Fibroblast of mammary gland (primary cell): ENCODE measurements at regions not wholly inside any gene's neighbourhood (a gene's known extent, or its start where the extent isn't known, plus 50 kb on each side); places are given as distances from the start of the nearest gene placed in this dataset.

ENCODE experiments used
- DNase-seq: peaks from one replicate; pipeline ENCODE4 v3.0.0-alpha.2; 2010; ENCODE audit warnings: low read depth
- H3K4me3 ChIP-seq: 2 replicates; pipeline ENCODE4 v1.5.1; 2011; ENCODE audit warnings: low read depth, mild to moderate bottlenecking, low read length, moderate library complexity; ENCODE audit not compliant: control insufficient read depth
- CTCF ChIP-seq: conservative IDR thresholded peaks from 2 replicates; pipeline ENCODE4 v1.5.1; 2011; ENCODE audit warnings: low read depth, low read length, inconsistent platforms; ENCODE audit not compliant: control insufficient read depth, insufficient read depth

GRCh38 chr6:104418839-104419238 is 440.9 kb downstream of the HACE1 start:
- no peak overlapping the region for H3K4me3 ChIP-seq
- no peak for DNase-seq
- no peak for TF ChIP-seq CTCF

- no peak for DNase-seq
- no peak for TF ChIP-seq CTCF
- H3K4me3 ChIP-seq, result no peak overlapping the region
Measured at GRCh38 chr6:104418125-104418524, 441.6 kb downstream of the HACE1 start.

DNA sequence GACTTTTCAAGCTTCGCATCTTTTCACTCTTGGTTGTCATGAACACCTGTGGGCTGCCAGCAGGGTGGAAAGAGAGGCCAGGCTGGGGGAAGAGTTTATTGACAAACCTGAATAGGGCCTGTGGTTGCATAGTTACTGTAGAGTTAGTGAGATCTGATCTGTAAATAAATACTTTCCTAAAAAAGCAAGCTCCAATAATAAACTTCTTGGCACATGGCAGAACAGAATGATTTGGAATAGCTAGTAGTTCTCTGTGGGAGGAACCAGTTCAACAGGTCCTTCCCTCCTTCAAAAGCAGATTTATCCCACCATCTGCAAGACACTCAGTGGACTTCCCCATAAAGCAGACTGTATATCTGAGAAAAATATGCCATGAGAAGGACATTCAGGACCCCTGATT is 445.0 kb downstream of the HACE1 start:
- DNase-seq, result no peak
- H3K4me3 ChIP-seq, result no peak overlapping the region
- no peak for TF ChIP-seq CTCF

- no peak for DNase-seq
- TF ChIP-seq CTCF, result no peak
- H3K4me3 ChIP-seq, result no peak overlapping the region
Measured at GRCh38 chr6:104413767-104414166, 446.0 kb downstream of the HACE1 start.

GRCh38 chr6:104411302-104411701 is 448.4 kb downstream of the HACE1 start:
- no peak for TF ChIP-seq CTCF
- DNase-seq, result no peak
- H3K4me3 ChIP-seq, result no peak overlapping the region

- peak; percentile 37 for DNase-seq
- no peak overlapping the region for H3K4me3 ChIP-seq
- no peak for TF ChIP-seq CTCF
Measured at GRCh38 chr6:104409913-104410312, 449.8 kb downstream of the HACE1 start.

DNA sequence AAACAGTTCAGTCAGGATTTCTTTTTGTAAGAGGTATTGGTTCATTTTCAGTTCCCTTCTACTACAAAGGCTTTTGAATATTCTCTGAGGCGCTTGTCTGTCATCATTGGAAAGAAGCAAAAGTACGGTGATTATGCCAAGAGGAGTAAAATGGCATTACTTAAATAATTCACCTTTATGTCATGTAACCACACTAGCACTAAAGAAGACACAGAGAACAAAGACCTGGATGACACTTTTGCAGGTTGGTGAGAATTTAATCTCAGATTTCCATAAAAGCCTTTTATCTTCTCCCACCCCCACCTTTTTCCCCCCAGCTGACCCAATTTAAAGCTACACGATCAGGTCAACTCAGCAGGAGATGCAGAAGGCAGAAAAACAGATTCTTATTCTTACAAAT is 451.8 kb downstream of the HACE1 start:
- H3K4me3 ChIP-seq, result no peak overlapping the region
- DNase-seq, result no peak
- TF ChIP-seq CTCF, result no peak
